PC-3 (cell line): ENCODE measurements at regions not wholly inside any gene's neighbourhood (a gene's known extent, or its start where the extent isn't known, plus 50 kb on each side); places are given as distances from the start of the nearest gene placed in this dataset.

ENCODE experiments used
- CTCF ChIP-seq: fragments of 300-600 bp; sonication (generic); conservative IDR thresholded peaks from 2 replicates; pipeline ENCODE4 v1.5.1; 2017; ENCODE audit warnings: antibody characterized with exemption, low read depth, mild to moderate bottlenecking, low read length
- EZH2 ChIP-seq: fragments of 300-600 bp; sonication (generic); IDR thresholded peaks from one replicate; pipeline ENCODE4 v1.6.1; 2017; ENCODE audit warnings: antibody characterized with exemption, mild to moderate bottlenecking, low read length; ENCODE audit not compliant: unreplicated experiment

- TF ChIP-seq CTCF (no peak; the same call in 1 of the 2 replicates), EZH2 (no peak)
Measured at GRCh38 chr4:138111462-138112000, 130.6 kb downstream of the SLC7A11 start.
